Activated CD8-positive, alpha-beta memory T cell treated with anti-CD3 and anti-CD28 coated beads, Interleukin-2, amount 50 U/mL, for 48 hours (primary cell): ENCODE measurements at regions not wholly inside any gene's neighbourhood (a gene's known extent, or its start where the extent isn't known, plus 50 kb on each side); places are given as distances from the start of the nearest gene placed in this dataset.
"Not testable (repeated sequence)": the region's sequence is repeated elsewhere in the genome, so short reads cannot be mapped to it uniquely, and the experiment has no call there.

Experiments
- DNase-seq: peaks from one replicate; pipeline ENCODE4 v3.0.0-alpha.2; 2020

DNA sequence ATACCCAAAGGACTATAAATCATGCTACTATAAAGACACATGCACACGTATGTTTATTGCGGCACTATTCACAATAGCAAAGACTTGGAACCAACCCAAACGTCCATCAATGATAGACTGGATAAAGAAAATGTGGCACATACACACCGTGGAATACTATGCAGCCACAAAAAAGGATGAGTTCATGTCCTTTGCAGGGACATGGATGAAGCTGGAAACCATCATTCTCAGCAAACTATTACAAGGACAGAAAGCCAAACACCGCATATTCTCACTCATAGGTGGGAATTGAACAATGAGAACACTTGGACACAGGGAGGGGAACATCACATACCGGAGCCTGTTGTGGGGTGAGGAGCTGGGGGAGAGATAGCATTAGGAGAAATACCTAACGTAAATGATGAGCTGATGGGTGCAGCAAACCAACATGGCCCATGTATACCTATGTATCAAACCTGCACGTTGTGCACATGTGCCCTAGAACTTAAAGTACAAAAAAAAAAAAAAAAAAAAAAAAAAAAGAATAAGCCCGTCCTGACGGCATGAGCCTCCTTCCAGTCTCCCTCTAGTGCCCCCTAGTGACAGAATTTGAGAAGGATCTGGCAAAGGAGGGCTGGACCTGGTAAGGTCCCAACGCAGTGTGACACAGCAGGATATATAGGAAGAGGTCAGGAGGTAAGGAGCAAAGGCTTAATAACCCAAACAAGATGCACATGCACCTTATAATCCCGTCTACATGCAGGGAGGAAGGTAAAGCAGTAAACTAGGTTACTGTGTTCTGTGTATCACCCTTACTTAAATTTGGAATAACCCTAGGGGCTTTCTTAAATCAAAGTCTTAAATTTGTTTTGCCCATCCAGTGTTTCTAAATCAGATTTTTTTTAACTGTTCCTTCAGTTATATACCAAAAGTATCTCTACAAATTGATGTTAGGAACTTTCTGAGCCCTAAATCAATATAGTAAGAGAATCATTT lies 214.8 kb downstream of the UNC5CL start:
- DNase-seq: not testable (repeated sequence)

- no peak for DNase-seq
These were observed 216.4 kb downstream of the UNC5CL start for GRCh38 chr6:40822619-40823018.

- no peak for DNase-seq
These were observed 219.7 kb downstream of the UNC5CL start for GRCh38 chr6:40819182-40819834.

DNA sequence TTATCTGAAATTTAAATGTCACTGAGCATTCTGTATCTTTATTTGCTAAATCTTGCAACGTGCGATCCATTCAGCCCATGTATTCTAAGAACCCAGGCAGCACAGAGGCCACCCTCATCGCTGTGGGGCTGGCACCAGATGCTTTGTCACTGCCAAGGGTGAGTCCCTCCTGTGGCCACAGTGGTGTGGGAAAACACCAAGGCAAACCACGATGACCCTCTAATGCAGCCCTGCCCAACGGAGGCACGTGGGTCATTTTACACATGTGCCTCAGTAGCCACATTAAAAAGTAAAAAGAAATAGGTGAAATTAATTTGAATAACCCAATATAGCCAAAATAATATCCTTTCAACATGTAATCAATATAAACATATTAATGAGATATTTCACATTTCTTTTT lies 221.7 kb downstream of the UNC5CL start:
- no peak for DNase-seq

DNA sequence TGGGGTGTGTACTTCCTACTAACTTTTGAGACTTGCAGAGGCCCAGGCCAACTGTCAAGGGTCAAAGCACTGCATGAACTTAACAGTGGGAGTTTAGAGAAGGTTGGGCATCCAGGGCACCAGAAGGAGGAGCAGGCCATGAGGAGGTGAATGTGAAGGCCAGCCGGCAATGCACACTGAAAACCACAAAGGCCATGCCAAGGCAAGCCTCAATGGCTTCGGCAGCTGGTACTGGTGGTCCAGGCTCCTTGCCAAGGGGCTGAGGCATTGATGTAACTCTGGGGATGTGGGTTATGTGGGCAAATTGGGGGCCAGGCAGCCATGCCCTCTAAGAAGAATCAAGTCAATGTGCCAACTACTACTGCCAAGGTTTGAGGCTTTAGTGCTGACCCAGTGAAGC lies 222.4 kb downstream of the UNC5CL start:
- no peak for DNase-seq

DNA sequence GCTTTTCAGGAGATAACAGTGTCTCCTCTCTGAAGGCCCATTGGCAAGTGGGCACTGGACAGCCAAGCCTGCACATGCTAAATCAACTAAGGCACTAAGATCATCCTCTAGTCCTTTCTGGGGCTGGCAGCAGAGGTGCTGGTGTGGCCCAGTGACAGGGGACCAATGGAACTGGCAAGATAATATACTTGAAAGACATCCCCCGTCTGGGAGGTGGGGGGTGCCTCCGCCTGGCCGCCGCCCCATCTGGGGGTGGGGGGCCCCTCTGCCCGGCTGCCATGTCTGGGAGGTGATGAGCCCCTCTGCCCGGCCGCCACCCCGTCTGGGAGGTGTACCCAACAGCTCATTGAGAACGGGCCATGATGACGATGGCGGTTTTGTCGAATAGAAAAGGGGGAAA lies 223.3 kb downstream of the UNC5CL start:
- DNase-seq: no peak

DNA sequence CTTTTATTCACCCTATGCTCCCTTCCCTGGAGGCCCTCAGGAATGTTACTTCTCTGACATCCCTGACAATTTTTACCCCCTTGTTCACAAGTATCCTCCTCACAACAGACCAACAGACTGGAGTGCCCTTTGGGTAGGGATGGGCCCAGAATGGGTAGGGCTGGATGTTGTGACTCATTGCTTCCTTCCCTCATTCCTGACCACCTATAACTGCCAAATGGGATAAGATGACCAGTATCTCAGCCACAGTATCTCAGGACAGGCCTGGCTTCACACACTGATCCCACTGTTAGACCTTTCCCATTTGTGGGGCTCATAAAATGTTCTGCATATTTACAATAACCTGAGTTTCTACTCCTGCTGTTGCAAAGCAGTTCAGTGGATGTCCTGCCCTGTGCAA lies 223.0 kb upstream of the LRFN2 start:
- no peak for DNase-seq

DNA sequence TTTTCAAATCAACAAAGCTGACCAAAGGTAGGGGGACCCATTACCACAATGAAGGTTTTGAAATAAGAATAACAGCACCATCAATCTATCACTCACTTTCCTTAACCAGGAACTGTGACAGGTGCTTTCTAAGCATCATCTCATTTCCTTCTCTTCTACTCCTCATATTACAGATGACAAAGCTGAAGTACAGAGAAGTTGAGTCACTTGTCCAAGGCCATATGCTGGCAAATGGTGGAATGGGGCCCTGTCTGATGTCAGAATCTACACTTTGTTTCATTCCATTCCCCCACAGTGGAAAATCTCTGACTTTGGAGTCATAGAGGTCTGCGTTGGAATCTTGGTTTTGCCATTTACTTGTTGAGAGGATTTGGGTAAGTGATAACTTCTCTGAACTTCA lies 222.5 kb upstream of the LRFN2 start:
- no peak for DNase-seq

- no peak for DNase-seq
These were observed 220.3 kb upstream of the LRFN2 start for GRCh38 chr6:40807484-40807883.

- no peak for DNase-seq
These were observed 219.2 kb upstream of the LRFN2 start for GRCh38 chr6:40806256-40806864.

- no peak for DNase-seq
These were observed 218.2 kb upstream of the LRFN2 start for GRCh38 chr6:40805336-40805735.

- no peak for DNase-seq
These were observed 217.7 kb upstream of the LRFN2 start for GRCh38 chr6:40804905-40805304.

- no peak for DNase-seq
These were observed 216.9 kb upstream of the LRFN2 start for GRCh38 chr6:40803897-40804702.

GRCh38 chr6:40802481-40802880 lies 215.3 kb upstream of the LRFN2 start:
- DNase-seq: no peak

- no peak for DNase-seq
These were observed 212.4 kb upstream of the LRFN2 start for GRCh38 chr6:40799296-40800140.

- DNase-seq: no peak
These were observed 211.1 kb upstream of the LRFN2 start for GRCh38 chr6:40798069-40798770.

DNA sequence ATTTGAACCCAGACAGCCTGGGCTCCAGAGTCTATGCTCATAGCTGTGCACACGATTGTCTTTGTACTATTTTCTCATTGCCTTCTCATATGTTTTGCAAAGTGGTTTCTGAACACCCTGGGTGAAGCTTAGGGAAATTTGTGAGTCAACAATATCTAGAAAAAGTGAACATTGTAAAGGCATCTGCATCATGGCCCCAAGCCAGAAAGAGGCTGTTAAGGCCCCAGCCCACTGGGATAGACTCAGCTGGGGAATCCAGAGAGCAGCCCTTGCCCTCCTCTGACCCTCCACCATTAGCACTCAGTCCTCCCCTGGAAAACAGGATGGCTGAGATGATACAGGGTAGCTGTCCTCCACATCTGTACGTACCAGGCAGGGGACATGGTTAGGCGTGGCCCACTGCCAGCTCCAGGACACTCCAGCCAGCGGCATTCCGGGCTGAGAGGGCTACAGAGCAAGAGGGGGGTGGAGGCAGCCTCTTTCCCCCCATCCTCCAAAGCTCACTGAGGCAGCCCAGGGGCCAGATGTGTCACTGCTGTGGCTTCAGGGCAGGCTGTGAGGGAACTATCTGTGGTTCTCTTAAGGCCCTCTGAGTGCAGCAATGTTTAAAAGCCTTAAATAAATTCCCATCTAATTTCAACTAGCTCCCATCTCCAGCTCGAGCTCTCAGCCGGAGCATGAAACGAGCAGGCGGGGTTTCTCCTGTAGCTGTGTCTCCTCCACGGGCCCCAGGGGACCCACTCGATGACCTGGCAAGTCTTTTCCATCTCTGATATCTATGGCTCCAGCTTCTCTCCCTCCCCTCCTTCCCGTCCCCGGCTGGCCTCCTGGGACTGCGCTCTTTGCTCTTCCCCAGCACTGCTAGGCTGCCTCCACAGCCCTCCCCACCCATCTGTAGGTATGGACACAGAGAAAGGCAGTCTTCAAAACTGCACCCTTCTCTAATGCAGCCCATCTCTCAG lies 209.4 kb upstream of the LRFN2 start:
- no peak for DNase-seq

- no peak for DNase-seq
These were observed 207.4 kb upstream of the LRFN2 start for GRCh38 chr6:40794586-40794985.

DNA sequence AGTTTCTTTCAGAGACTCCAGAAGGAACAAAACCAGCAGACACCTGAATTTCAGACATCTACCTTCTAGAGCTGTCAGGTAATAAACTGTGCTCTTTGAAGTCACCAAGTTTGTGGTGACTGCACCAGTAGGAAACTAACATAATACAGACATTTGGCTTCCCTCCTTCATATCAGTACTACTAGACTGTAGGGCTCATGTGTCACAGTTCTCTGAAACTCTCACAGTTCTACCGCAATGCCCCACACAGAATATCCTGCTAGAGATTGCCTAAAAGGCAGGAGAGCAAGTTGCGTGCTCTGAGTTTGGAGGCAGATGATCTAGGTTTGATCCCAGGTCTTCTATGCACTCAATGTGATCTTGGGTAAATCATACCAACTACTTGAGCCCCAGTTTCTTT lies 205.0 kb upstream of the LRFN2 start:
- DNase-seq: no peak

DNA sequence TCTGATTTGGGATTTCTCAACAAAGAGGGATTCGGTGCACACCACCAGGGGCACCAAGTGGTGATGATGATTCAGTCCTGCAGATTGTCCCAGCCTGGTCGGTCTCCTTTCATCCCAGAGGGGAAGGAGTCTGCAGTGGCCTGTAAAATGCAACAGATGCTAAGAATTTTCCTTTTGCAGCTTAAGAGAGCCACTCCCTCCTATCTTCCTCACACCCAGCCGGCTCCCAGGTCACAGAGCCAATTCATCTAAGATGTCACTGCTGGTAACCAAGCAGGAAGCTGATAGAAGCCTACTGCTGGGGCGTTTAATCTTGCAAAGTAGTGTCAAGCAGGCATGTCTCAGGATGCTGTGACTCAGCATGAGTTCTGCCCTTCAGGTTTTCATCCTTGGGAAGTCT lies 203.8 kb upstream of the LRFN2 start:
- DNase-seq: no peak
